ENCODE measurements at regions not wholly inside any gene's neighbourhood (a gene's known extent, or its start where the extent isn't known, plus 50 kb on each side); places are given as distances from the start of the nearest gene placed in this dataset.

GRCh38 chr18:22348521-22349316, 69.0 kb downstream of the CTAGE1 start:
- H3K27ac ChIP-seq: peak overlapping the region; percentile 75 to 89
- DNase-seq: peak; percentile 80 to 92 (median 85)
- TF ChIP-seq POLR2A (IDR thresholded peaks at IDR 0.05): peak; percentile 4
- no peak for TF ChIP-seq EP300 (IDR thresholded peaks at IDR 0.05)
- peak in 1 of 3 donors; percentile 1 for TF ChIP-seq CTCF (IDR thresholded peaks at IDR 0.05)
- peak overlapping the region; percentile 66 for H3K4me3 ChIP-seq
- intact Hi-C loops (cut with DNase I): loop anchor here (2.0 to 10.0 kb wide), 8 partner anchors 134 to 209 kb away; no protein-coding TSS in a partner anchor
- H3K9me3 ChIP-seq: no peaks in the 10 kb centered on the region
- 1% methylated on average over 61 to 85 of the region's 85 CpGs for WGBS, 3 donors
- no peaks in the 10 kb centered on the region for H3K36me3 ChIP-seq
- peaks cover 12% of the 10 kb centered on the region for H3K4me1 ChIP-seq (ENCODE audit: insufficient read depth)
- no peaks in the 10 kb centered on the region for H3K27me3 ChIP-seq

GRCh38 chr18:22347606-22348511, 69.9 kb downstream of the CTAGE1 start:
- DNase-seq: peak; percentile 40 to 71 (median 53)
- H3K36me3 ChIP-seq: no peaks in the 10 kb centered on the region
- peaks cover 12% of the 10 kb centered on the region for H3K4me1 ChIP-seq (ENCODE audit: insufficient read depth)
- no peaks in the 10 kb centered on the region for H3K9me3 ChIP-seq
- TF ChIP-seq EP300 (IDR thresholded peaks at IDR 0.05): no peak
- peak; percentile 21 for TF ChIP-seq POLR2A (IDR thresholded peaks at IDR 0.05)
- 4 to 5% (median 5%) methylated on average over 26 of the region's 26 CpGs for WGBS, 3 donors
- intact Hi-C loops (cut with DNase I): loop anchor here (2.0 to 10.0 kb wide), 8 partner anchors 133 to 209 kb away; no protein-coding TSS in a partner anchor
- peak overlapping the region; percentile 66 for H3K4me3 ChIP-seq
- no peaks in the 10 kb centered on the region for H3K27me3 ChIP-seq
- peak overlapping the region; percentile 75 to 89 for H3K27ac ChIP-seq

GRCh38 chr18:22346953-22347605, 70.6 kb downstream of the CTAGE1 start:
- Histone ChIP-seq H3K27ac (peak overlapping the region; percentile 60 to 89), H3K36me3 (no peaks in the 10 kb centered on the region), H3K27me3 (no peaks in the 10 kb centered on the region), H3K4me3 (peak overlapping the region; percentile 66), H3K4me1 (ENCODE audit: insufficient read depth) (peaks cover 12% of the 10 kb centered on the region), H3K9me3 (no peaks in the 10 kb centered on the region)
- WGBS, 3 donors: 2 to 4% (median 3%) methylated on average over 15 of the region's 15 CpGs
- TF ChIP-seq CTCF (IDR thresholded peaks at IDR 0.05) (no peak), EP300 (IDR thresholded peaks at IDR 0.05) (peak; percentile 78), POLR2A (IDR thresholded peaks at IDR 0.05) (peak; percentile 51)
- intact Hi-C loops (cut with DNase I): loop anchor here (5.0 to 10.0 kb wide), 6 partner anchors 132 to 210 kb away; no protein-coding TSS in a partner anchor
- peak; percentile 77 to 88 (median 85) for DNase-seq

- TF ChIP-seq POLR2A (IDR thresholded peaks at IDR 0.05) (no peak), EP300 (IDR thresholded peaks at IDR 0.05) (no peak)
- Histone ChIP-seq H3K27me3 (no peaks in the 10 kb centered on the region), H3K36me3 (no peaks in the 10 kb centered on the region), H3K27ac (peak overlapping the region; percentile 60 to 89), H3K9me3 (no peaks in the 10 kb centered on the region), H3K4me3 (peak overlapping the region; percentile 66), H3K4me1 (ENCODE audit: insufficient read depth) (peaks cover 13% of the 10 kb centered on the region)
- 3 to 12% (median 11%) methylated on average over 2 of the region's 2 CpGs for WGBS, 3 donors
- peak; percentile 63 to 82 (median 75) for DNase-seq
- intact Hi-C loops (cut with DNase I): loop anchor here (5.0 to 10.0 kb wide), 6 partner anchors 132 to 211 kb away; no protein-coding TSS in a partner anchor
Observed at GRCh38 chr18:22346401-22346952, 71.2 kb downstream of the CTAGE1 start.

Data from ovary (tissue), 7 donors.